IMR-90 (cell line): ENCODE measurements at regions not wholly inside any gene's neighbourhood (a gene's known extent, or its start where the extent isn't known, plus 50 kb on each side); places are given as distances from the start of the nearest gene placed in this dataset.

Experiments used
- CHD1 ChIP-seq: IDR thresholded peaks from 2 replicates; pipeline ENCODE4 v1.6.1; 2012; ENCODE audit warnings: low read depth, low read length, improper control_type of control experiment
- ELK1 ChIP-seq: fragments of 150-350 bp; IDR thresholded peaks from 2 replicates; pipeline ENCODE4 v1.6.1; 2016; ENCODE audit warnings: low read depth, mild to moderate bottlenecking, low read length, moderate library complexity, borderline replicate concordance
- FOS ChIP-seq: fragments of 150-350 bp; IDR thresholded peaks from 2 replicates; pipeline ENCODE4 v1.6.1; 2016; ENCODE audit warnings: low read depth, low read length
- POLR2A ChIP-seq: IDR thresholded peaks from 2 replicates; pipeline ENCODE4 v1.6.1; 2012; ENCODE audit warnings: mild to moderate bottlenecking, low read depth, low read length
- TF ChIP-seq, protein P1 (sequence below): conservative IDR thresholded peaks from 2 replicates; pipeline ENCODE4 v1.5.1; 2012; ENCODE audit warnings: mild to moderate bottlenecking, low read depth, low read length, improper control_type of control experiment

DNA sequence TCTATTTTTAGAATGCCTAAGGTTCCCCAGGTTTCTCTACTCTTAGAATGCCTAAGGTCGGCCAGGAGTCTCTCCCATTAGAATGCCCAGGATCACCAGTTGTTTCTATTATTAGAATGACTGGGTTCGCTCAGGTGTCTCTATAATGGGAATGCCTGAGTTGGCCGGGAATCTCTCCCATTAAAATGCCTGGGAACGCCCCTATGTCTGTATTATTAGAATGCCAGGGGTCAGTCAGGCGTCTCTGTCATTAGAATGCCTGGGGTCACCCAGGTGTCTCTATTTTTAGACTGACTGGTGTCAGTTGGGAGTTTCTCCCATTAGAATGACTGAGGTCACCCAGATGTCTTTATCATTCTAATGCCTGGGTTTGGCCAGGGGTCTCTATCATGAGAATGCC lies 2252.5 kb downstream of the TP53TG3F start:
- TF ChIP-seq ELK1 (no peak), POLR2A (no peak), FOS (no peak), CHD1 (no peak)
- TF ChIP-seq, protein P1, sequence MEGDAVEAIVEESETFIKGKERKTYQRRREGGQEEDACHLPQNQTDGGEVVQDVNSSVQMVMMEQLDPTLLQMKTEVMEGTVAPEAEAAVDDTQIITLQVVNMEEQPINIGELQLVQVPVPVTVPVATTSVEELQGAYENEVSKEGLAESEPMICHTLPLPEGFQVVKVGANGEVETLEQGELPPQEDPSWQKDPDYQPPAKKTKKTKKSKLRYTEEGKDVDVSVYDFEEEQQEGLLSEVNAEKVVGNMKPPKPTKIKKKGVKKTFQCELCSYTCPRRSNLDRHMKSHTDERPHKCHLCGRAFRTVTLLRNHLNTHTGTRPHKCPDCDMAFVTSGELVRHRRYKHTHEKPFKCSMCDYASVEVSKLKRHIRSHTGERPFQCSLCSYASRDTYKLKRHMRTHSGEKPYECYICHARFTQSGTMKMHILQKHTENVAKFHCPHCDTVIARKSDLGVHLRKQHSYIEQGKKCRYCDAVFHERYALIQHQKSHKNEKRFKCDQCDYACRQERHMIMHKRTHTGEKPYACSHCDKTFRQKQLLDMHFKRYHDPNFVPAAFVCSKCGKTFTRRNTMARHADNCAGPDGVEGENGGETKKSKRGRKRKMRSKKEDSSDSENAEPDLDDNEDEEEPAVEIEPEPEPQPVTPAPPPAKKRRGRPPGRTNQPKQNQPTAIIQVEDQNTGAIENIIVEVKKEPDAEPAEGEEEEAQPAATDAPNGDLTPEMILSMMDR = no peak
